PFSK-1 (cell line): ENCODE measurements at regions not wholly inside any gene's neighbourhood (a gene's known extent, or its start where the extent isn't known, plus 50 kb on each side); places are given as distances from the start of the nearest gene placed in this dataset.

Source experiments
- POLR2AphosphoS5 ChIP-seq: IDR thresholded peaks from 2 replicates; pipeline ENCODE4 v1.6.1; 2012; ENCODE audit warnings: low read depth, mild to moderate bottlenecking, control low read depth, low read length, moderate library complexity
- SIN3A ChIP-seq: IDR thresholded peaks from 2 replicates; pipeline ENCODE4 v1.6.1; 2012; ENCODE audit warnings: mild to moderate bottlenecking, low read length, moderate library complexity, borderline replicate concordance; ENCODE audit not compliant: insufficient read depth
- TAF1 ChIP-seq: IDR thresholded peaks from 2 replicates; pipeline ENCODE4 v1.6.1; 2012; ENCODE audit warnings: low read length, control low read depth, borderline replicate concordance; ENCODE audit not compliant: insufficient read depth
- TF ChIP-seq, protein P1 (sequence below), 2 experiments: IDR thresholded peaks; 2 replicates each; pipeline versions ENCODE4 v1.6.1 to v1.8.0; 2011 to 2012; ENCODE audit warnings: low read depth in 2 of 2, low read length in 2 of 2, control low read depth in 1 of 2, inconsistent platforms in 1 of 2, mild to moderate bottlenecking in 1 of 2, moderate library complexity in 1 of 2; ENCODE audit not compliant: insufficient read depth in 1 of 2

GRCh38 chr16:49189286-49189685 is 92.4 kb downstream of the CBLN1 start:
- no peak for TF ChIP-seq POLR2AphosphoS5
- no peak for TF ChIP-seq SIN3A
- no peak for TF ChIP-seq TAF1
- TF ChIP-seq, protein P1, sequence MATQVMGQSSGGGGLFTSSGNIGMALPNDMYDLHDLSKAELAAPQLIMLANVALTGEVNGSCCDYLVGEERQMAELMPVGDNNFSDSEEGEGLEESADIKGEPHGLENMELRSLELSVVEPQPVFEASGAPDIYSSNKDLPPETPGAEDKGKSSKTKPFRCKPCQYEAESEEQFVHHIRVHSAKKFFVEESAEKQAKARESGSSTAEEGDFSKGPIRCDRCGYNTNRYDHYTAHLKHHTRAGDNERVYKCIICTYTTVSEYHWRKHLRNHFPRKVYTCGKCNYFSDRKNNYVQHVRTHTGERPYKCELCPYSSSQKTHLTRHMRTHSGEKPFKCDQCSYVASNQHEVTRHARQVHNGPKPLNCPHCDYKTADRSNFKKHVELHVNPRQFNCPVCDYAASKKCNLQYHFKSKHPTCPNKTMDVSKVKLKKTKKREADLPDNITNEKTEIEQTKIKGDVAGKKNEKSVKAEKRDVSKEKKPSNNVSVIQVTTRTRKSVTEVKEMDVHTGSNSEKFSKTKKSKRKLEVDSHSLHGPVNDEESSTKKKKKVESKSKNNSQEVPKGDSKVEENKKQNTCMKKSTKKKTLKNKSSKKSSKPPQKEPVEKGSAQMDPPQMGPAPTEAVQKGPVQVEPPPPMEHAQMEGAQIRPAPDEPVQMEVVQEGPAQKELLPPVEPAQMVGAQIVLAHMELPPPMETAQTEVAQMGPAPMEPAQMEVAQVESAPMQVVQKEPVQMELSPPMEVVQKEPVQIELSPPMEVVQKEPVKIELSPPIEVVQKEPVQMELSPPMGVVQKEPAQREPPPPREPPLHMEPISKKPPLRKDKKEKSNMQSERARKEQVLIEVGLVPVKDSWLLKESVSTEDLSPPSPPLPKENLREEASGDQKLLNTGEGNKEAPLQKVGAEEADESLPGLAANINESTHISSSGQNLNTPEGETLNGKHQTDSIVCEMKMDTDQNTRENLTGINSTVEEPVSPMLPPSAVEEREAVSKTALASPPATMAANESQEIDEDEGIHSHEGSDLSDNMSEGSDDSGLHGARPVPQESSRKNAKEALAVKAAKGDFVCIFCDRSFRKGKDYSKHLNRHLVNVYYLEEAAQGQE (IDR thresholded peaks at IDR 0.05; ENCODE audit: insufficient read depth in 1 of 2, low read depth in 2 of 2, low read length in 2 of 2): no peak
